H9 (cell line): ENCODE measurements at regions not wholly inside any gene's neighbourhood (a gene's known extent, or its start where the extent isn't known, plus 50 kb on each side); places are given as distances from the start of the nearest gene placed in this dataset.
A peak's percentile ranks its signal among the peaks of the same experiment; 100 is the strongest.

Experiments
- DNase-seq: peaks from one replicate; pipeline ENCODE4 v3.0.0-alpha.2; 2017
- H2AFZ ChIP-seq: one replicate; pipeline ENCODE4 v1.6.1; 2013; ENCODE audit warnings: mild to moderate bottlenecking, low read length, control low read depth, moderate library complexity
- H2AK5ac ChIP-seq: 2 replicates; pipeline ENCODE4 v1.6.1; 2013; ENCODE audit warnings: low read length, control low read depth, mixed read lengths; ENCODE audit not compliant: insufficient read length
- H2BK120ac ChIP-seq: one replicate; pipeline ENCODE4 v1.6.1; 2013; ENCODE audit warnings: low read depth, mild to moderate bottlenecking, low read length, control low read depth, inconsistent platforms; ENCODE audit not compliant: poor library complexity, severe bottlenecking
- H2BK12ac ChIP-seq: 2 replicates; pipeline ENCODE4 v1.6.1; 2013; ENCODE audit warnings: low read length, control low read depth, mixed read lengths, low read depth; ENCODE audit not compliant: insufficient read length
- H2BK15ac ChIP-seq: 2 replicates; pipeline ENCODE4 v1.6.1; 2013; ENCODE audit warnings: low read depth, low read length, control low read depth
- H2BK20ac ChIP-seq: one replicate; pipeline ENCODE4 v1.6.1; 2013; ENCODE audit warnings: low read depth, mild to moderate bottlenecking, low read length, control low read depth, inconsistent platforms; ENCODE audit not compliant: poor library complexity, severe bottlenecking
- H2BK5ac ChIP-seq: 2 replicates; pipeline ENCODE4 v1.6.1; 2013; ENCODE audit warnings: low read length, control low read depth, mixed read lengths; ENCODE audit not compliant: insufficient read length
- H3K14ac ChIP-seq: 2 replicates; pipeline ENCODE4 v1.6.1; 2013; ENCODE audit warnings: low read length, control low read depth; ENCODE audit not compliant: insufficient read depth
- H3K18ac ChIP-seq: 2 replicates; pipeline ENCODE4 v1.6.1; 2013; ENCODE audit warnings: low read depth, mild to moderate bottlenecking, mixed read lengths, low read length, control low read depth; ENCODE audit not compliant: insufficient read length
- H3K23ac ChIP-seq: 2 replicates; pipeline ENCODE4 v1.6.1; 2013; ENCODE audit warnings: low read length, control low read depth, mixed read lengths, low read depth; ENCODE audit not compliant: insufficient read length
- H3K23me2 ChIP-seq: 2 replicates; pipeline ENCODE4 v1.6.1; 2013; ENCODE audit warnings: low read depth, mild to moderate bottlenecking, mixed read lengths, low read length, control low read depth; ENCODE audit not compliant: insufficient read length, poor library complexity, severe bottlenecking
- H3K27ac ChIP-seq: 2 replicates; pipeline ENCODE4 v1.5.1; 2013; ENCODE audit warnings: low read length, control low read depth, mixed read lengths, low read depth; ENCODE audit not compliant: insufficient read length
- H3K27me3 ChIP-seq: 2 replicates; pipeline ENCODE4 v1.6.1; 2013; ENCODE audit warnings: low read length, control low read depth, inconsistent platforms; ENCODE audit not compliant: insufficient read depth
- H3K4ac ChIP-seq: 2 replicates; pipeline ENCODE4 v1.6.1; 2013; ENCODE audit warnings: low read depth, mild to moderate bottlenecking, control low read depth, inconsistent platforms, low read length, moderate library complexity
- H3K4me1 ChIP-seq: 2 replicates; pipeline ENCODE4 v1.6.1; 2013; ENCODE audit warnings: low read length, control low read depth, inconsistent platforms; ENCODE audit not compliant: insufficient read depth
- H3K4me2 ChIP-seq: 2 replicates; pipeline ENCODE4 v1.6.1; 2013; ENCODE audit warnings: low read length, control low read depth, mixed read lengths; ENCODE audit not compliant: insufficient read length, insufficient read depth
- H3K56ac ChIP-seq: 2 replicates; pipeline ENCODE4 v1.6.1; 2013; ENCODE audit warnings: low read depth, mild to moderate bottlenecking, mixed read lengths, low read length, control low read depth; ENCODE audit not compliant: insufficient read length
- H3K79me1 ChIP-seq: 2 replicates; pipeline ENCODE4 v1.6.1; 2013; ENCODE audit warnings: low read depth, mild to moderate bottlenecking, moderate library complexity, low read length, control low read depth, inconsistent platforms; ENCODE audit not compliant: insufficient read depth, poor library complexity, severe bottlenecking
- H3K79me2 ChIP-seq: 2 replicates; pipeline ENCODE4 v1.6.1; 2013; ENCODE audit warnings: low read length, control low read depth, inconsistent platforms; ENCODE audit not compliant: insufficient read depth
- H3K9ac ChIP-seq: 2 replicates; pipeline ENCODE4 v1.6.1; 2013; ENCODE audit warnings: low read length, control low read depth, mixed read lengths; ENCODE audit not compliant: insufficient read length; ENCODE audit errors: extremely low read depth
- H3K9me3 ChIP-seq: one replicate; pipeline ENCODE4 v1.6.1; 2013; ENCODE audit warnings: low read depth, low read length, inconsistent platforms; ENCODE audit not compliant: control insufficient read depth
- H3T11ph ChIP-seq: one replicate; pipeline ENCODE4 v1.6.1; 2013; ENCODE audit warnings: mild to moderate bottlenecking, low read length, control low read depth, inconsistent platforms
- H4K20me1 ChIP-seq: one replicate; pipeline ENCODE4 v1.6.1; 2013; ENCODE audit not compliant: control insufficient read depth, insufficient read length, insufficient read depth
- H4K5ac ChIP-seq: 2 replicates; pipeline ENCODE4 v1.6.1; 2013; ENCODE audit warnings: low read depth, mild to moderate bottlenecking, mixed read lengths, low read length, control low read depth; ENCODE audit not compliant: insufficient read length
- H4K8ac ChIP-seq: replicated peaks from 2 replicates; pipeline ENCODE4 v1.6.1; 2013; ENCODE audit warnings: low read length, control low read depth, mixed read lengths, low read depth; ENCODE audit not compliant: insufficient read length
- H4K91ac ChIP-seq: 2 replicates; pipeline ENCODE4 v1.6.1; 2013; ENCODE audit warnings: low read depth, mild to moderate bottlenecking, moderate library complexity, mixed read lengths, low read length, control low read depth; ENCODE audit not compliant: insufficient read length
- H3K27ac Mint-ChIP-seq, 3 experiments: 2 replicates in 2 of 3; 3 replicates in 1 of 3; pipeline ENCODE4 v1.8.0; 2020 to 2021; ENCODE audit warnings: mixed read lengths in 3 of 3, mild to moderate bottlenecking in 1 of 3, moderate library complexity in 1 of 3
- H3K27me3 Mint-ChIP-seq: 2 replicates; pipeline ENCODE4 v1.8.0; 2021; ENCODE audit warnings: low read depth, mild to moderate bottlenecking, moderate library complexity, mixed read lengths
- H3K36me3 Mint-ChIP-seq, 3 experiments: 2 replicates in 2 of 3; 3 replicates in 1 of 3; pipeline ENCODE4 v1.8.0; 2020 to 2021; ENCODE audit warnings: low read depth in 3 of 3, mixed read lengths in 3 of 3; ENCODE audit not compliant: insufficient read depth in 1 of 3
- H3K4me1 Mint-ChIP-seq, 2 experiments: 2 replicates each; pipeline ENCODE4 v1.8.0; 2020; ENCODE audit warnings: mixed read lengths in 2 of 2
- H3K4me3 Mint-ChIP-seq, 2 experiments: 2 replicates in 1 of 2; 3 replicates in 1 of 2; pipeline ENCODE4 v1.8.0; 2020 to 2021; ENCODE audit warnings: mild to moderate bottlenecking in 2 of 2, mixed read lengths in 2 of 2, moderate library complexity in 1 of 2
- H3K9me3 Mint-ChIP-seq, 2 experiments: 2 replicates in 1 of 2; 3 replicates in 1 of 2; pipeline ENCODE4 v1.8.0; 2020; ENCODE audit warnings: mild to moderate bottlenecking in 2 of 2, mixed read lengths in 2 of 2, moderate library complexity in 1 of 2
- CTCF ChIP-seq: fragments of 200-600 bp; sonication (generic); conservative IDR thresholded peaks from 3 replicates; pipeline ENCODE4 v1.8.0; 2021; ENCODE audit warnings: antibody characterized with exemption, mild to moderate bottlenecking
- WGBS: extraction: QIAGEN DNeasy Blood & Tissue Kit; methylation state at CpG from one replicate; pipeline ENCODE4 v1.1.7; 2013; ENCODE audit warnings: missing lambda C conversion rate, low lambda C conversion rate, mixed read lengths; ENCODE audit not compliant: insufficient read length; ENCODE audit errors: extremely low coverage; 5-methylcytosine and 5-hydroxymethylcytosine counted together

GRCh38 chr10:128871671-128872231 lies 595.3 kb upstream of the MGMT start:
- no peak overlapping the region for H3K4me2 ChIP-seq
- no peak overlapping the region for H3K4me3 Mint-ChIP-seq
- no peak overlapping the region for H3K18ac ChIP-seq
- no peak overlapping the region for H2BK15ac ChIP-seq
- no peak overlapping the region for H3K56ac ChIP-seq
- H3K23me2 ChIP-seq = no peaks in the 10 kb centered on the region
- no peak overlapping the region for H3T11ph ChIP-seq
- H3K36me3 Mint-ChIP-seq = no peaks in the 10 kb centered on the region
- H3K9me3 ChIP-seq = no peaks in the 10 kb centered on the region
- H3K27me3 Mint-ChIP-seq = no peaks in the 10 kb centered on the region
- H4K5ac ChIP-seq = no peak overlapping the region
- no peaks in the 10 kb centered on the region for H4K20me1 ChIP-seq
- H3K9ac ChIP-seq = no peak overlapping the region
- no peak overlapping the region for H2BK12ac ChIP-seq
- 0 out of 7 replicates have a peak overlapping the region, but pooled peaks of 1 of the 3 experiments have one; percentile 70 for H3K27ac Mint-ChIP-seq
- peaks cover 0 to 4% of the 10 kb centered on the region in 2 experiments; a peak in 2 of 4 replicates for H3K4me1 Mint-ChIP-seq
- H3K9me3 Mint-ChIP-seq = no peaks in the 10 kb centered on the region; a peak in 2 of 5 replicates
- H3K14ac ChIP-seq = no peak overlapping the region
- H2AFZ ChIP-seq = no peak overlapping the region
- no peak for DNase-seq
- no peak overlapping the region for H2AK5ac ChIP-seq
- no CpG with 5 or more reads among the region's 14 CpGs for WGBS
- no peak overlapping the region for H3K4ac ChIP-seq
- no peak overlapping the region for H3K23ac ChIP-seq
- H3K27me3 ChIP-seq = no peaks in the 10 kb centered on the region
- H2BK20ac ChIP-seq = no peak overlapping the region
- no peak for TF ChIP-seq CTCF
- H4K91ac ChIP-seq = no peak overlapping the region
- H3K79me2 ChIP-seq = no peaks in the 10 kb centered on the region
- H2BK120ac ChIP-seq = no peak overlapping the region
- H3K79me1 ChIP-seq = no peaks in the 10 kb centered on the region
- H4K8ac ChIP-seq = no peak overlapping the region
- no peaks in the 10 kb centered on the region for H3K4me1 ChIP-seq
- no peak overlapping the region for H2BK5ac ChIP-seq
- no peak overlapping the region for H3K27ac ChIP-seq
